GM12878 (cell line): ENCODE measurements at regions not wholly inside any gene's neighbourhood (a gene's known extent, or its start where the extent isn't known, plus 50 kb on each side); places are given as distances from the start of the nearest gene placed in this dataset.

Source experiments
- ATAC-seq: fragments of 200-7000 bp; cut with Tn5 transposase; 3 replicates; pipeline ENCODE4 v1.9.1; 2020; ENCODE audit warnings: mild to moderate bottlenecking, moderate library complexity
- BruUV-seq: library from RNA; stranded (reverse); fragments of 400-500 nt; replicated peaks from 2 replicates; lab custom pipeline; 2021; lab: Mats Ljungman, UMichigan
- CTCF ChIA-PET: fragments of 300-600 bp; sonication (Branson Sonifier 250); formaldehyde crosslinking; extraction: SDS; loops from one replicate; lab custom pipeline; 2021; ENCODE audit warnings: inconsistent platforms; lab: Yijun Ruan, JAX
- POLR2A ChIA-PET: fragments of 350-600 bp; formaldehyde crosslinking; extraction: SDS; loops from one replicate; lab custom pipeline; 2021; ENCODE audit warnings: inconsistent platforms; lab: Charles Lee
- RAD21 ChIA-PET: fragments of 300-600 bp; sonication (Branson Sonifier 250); formaldehyde crosslinking; loops from one replicate; lab custom pipeline; 2023; ENCODE audit warnings: antibody characterized with exemption; ENCODE audit not compliant: unreplicated experiment; lab: Charles Lee
- SMC1A ChIA-PET: fragments of 300-600 bp; sonication (Branson Sonifier 250); formaldehyde crosslinking; loops from one replicate; lab custom pipeline; 2023; ENCODE audit not compliant: unreplicated experiment, uncharacterized antibody; lab: Charles Lee
- DNase-seq: peaks from one replicate; pipeline ENCODE4 v3.0.0-alpha.2; 2011; ENCODE audit warnings: low read depth, low spot score
- FAIRE-seq: peaks from 3 replicates; lab custom pipeline; 2011; peaks lifted over from hg19 to GRCh38; lab: Jason Lieb, UNC
- H2AFZ ChIP-seq: 2 replicates; pipeline ENCODE4 v1.6.0; 2011; ENCODE audit warnings: low read depth, low read length, control low read depth; ENCODE audit not compliant: control insufficient read depth
- H3K27ac ChIP-seq: 2 replicates; pipeline ENCODE4 v1.5.1; 2011; ENCODE audit warnings: control low read depth; ENCODE audit not compliant: control insufficient read depth, insufficient read depth
- H3K27me3 ChIP-seq, 2 experiments: replicated peaks in 1 of 2; 2 replicates each; pipeline versions ENCODE4 v1.6.0 to v1.6.1; 2011; ENCODE audit warnings: low read length in 1 of 2; ENCODE audit not compliant: control insufficient read depth in 2 of 2, insufficient read depth in 2 of 2
- H3K36me3 ChIP-seq, 2 experiments: 2 replicates each; pipeline ENCODE4 v1.5.1; 2011; ENCODE audit warnings: low read length in 1 of 2; ENCODE audit not compliant: control insufficient read depth in 2 of 2, insufficient read depth in 2 of 2
- H3K4me1 ChIP-seq: 2 replicates; pipeline ENCODE4 v1.6.1; 2011; ENCODE audit warnings: mild to moderate bottlenecking, low read length, moderate library complexity, mixed read lengths; ENCODE audit not compliant: control insufficient read depth, insufficient read depth
- H3K4me2 ChIP-seq: 2 replicates; pipeline ENCODE4 v1.6.0; 2011; ENCODE audit warnings: control low read depth; ENCODE audit not compliant: control insufficient read depth, insufficient read depth
- H3K4me3 ChIP-seq: fragments of 200-600 bp; sonication (generic); 2 replicates; pipeline ENCODE4 v1.5.1; 2016
- H3K79me2 ChIP-seq: 2 replicates; pipeline ENCODE4 v1.6.0; 2011; ENCODE audit warnings: low read length; ENCODE audit not compliant: control insufficient read depth, insufficient read depth
- H3K9ac ChIP-seq: 2 replicates; pipeline ENCODE4 v1.8.0; 2011; ENCODE audit warnings: low read length, control low read depth, mixed read lengths; ENCODE audit not compliant: control insufficient read depth, insufficient read depth
- H3K9me3 ChIP-seq: replicated peaks from 3 replicates; pipeline ENCODE4 v1.5.1; 2011; ENCODE audit warnings: mild to moderate bottlenecking, low read length; ENCODE audit not compliant: control insufficient read depth, insufficient read depth
- H4K20me1 ChIP-seq: 2 replicates; pipeline ENCODE4 v1.6.0; 2011; ENCODE audit not compliant: control insufficient read depth, insufficient read depth
- ATF3 ChIP-seq: IDR thresholded peaks from 2 replicates; pipeline ENCODE4 v1.6.1; 2011; ENCODE audit warnings: low read depth, mild to moderate bottlenecking, low read length, moderate library complexity, borderline replicate concordance; ENCODE audit errors: extremely low read depth
- BCL11A ChIP-seq: IDR thresholded peaks from 2 replicates; pipeline ENCODE4 v1.6.1; 2011; ENCODE audit warnings: low read depth, low read length
- DPF2 ChIP-seq: fragments of 450-650 bp; IDR thresholded peaks from 2 replicates; pipeline ENCODE4 v1.6.1; 2017; ENCODE audit warnings: mild to moderate bottlenecking
- EGR1 ChIP-seq, 2 experiments: IDR thresholded peaks; 1 replicate in 1 of 2; 2 replicates in 1 of 2; pipeline ENCODE4 v1.6.1; 2011 to 2012; ENCODE audit warnings: low read depth in 2 of 2, low read length in 2 of 2, borderline replicate concordance in 1 of 2, mild to moderate bottlenecking in 1 of 2, moderate library complexity in 1 of 2
- ETV6 ChIP-seq, 2 experiments: fragments of 450-650 bp in 1 of 2; IDR thresholded peaks in 1 of 2; conservative IDR thresholded peaks in 1 of 2; 2 replicates each; pipeline ENCODE4 v1.6.1; 2014; ENCODE audit warnings: antibody characterized with exemption in 1 of 2, borderline replicate concordance in 1 of 2, low read depth in 1 of 2, mild to moderate bottlenecking in 1 of 2, moderate library complexity in 1 of 2
- GABPA ChIP-seq: IDR thresholded peaks from 2 replicates; pipeline ENCODE4 v1.6.1; 2014; ENCODE audit warnings: antibody characterized with exemption, low read depth, mild to moderate bottlenecking, inconsistent platforms
- GATAD2B ChIP-seq: fragments of 450-650 bp; conservative IDR thresholded peaks from 2 replicates; pipeline ENCODE4 v1.6.1; 2017; ENCODE audit warnings: low read depth, mild to moderate bottlenecking, moderate library complexity
- KLF5 ChIP-seq: fragments of 450-650 bp; IDR thresholded peaks from 2 replicates; pipeline ENCODE4 v1.6.1; 2014; ENCODE audit warnings: mild to moderate bottlenecking; ENCODE audit not compliant: partially characterized antibody
- MEF2B ChIP-seq: fragments of 450-650 bp; IDR thresholded peaks from 2 replicates; pipeline ENCODE4 v1.6.1; 2018; ENCODE audit warnings: mild to moderate bottlenecking, moderate library complexity; ENCODE audit not compliant: partially characterized antibody, poor library complexity, severe bottlenecking
- MTA2 ChIP-seq: fragments of 450-650 bp; IDR thresholded peaks from 2 replicates; pipeline ENCODE4 v1.6.1; 2016; ENCODE audit warnings: low read depth, mild to moderate bottlenecking, moderate library complexity
- NR2C1 ChIP-seq: fragments of 450-650 bp; IDR thresholded peaks from 2 replicates; pipeline ENCODE4 v1.6.1; 2017; ENCODE audit warnings: antibody characterized with exemption, mild to moderate bottlenecking, moderate library complexity
- NRF1 ChIP-seq: conservative IDR thresholded peaks from 2 replicates; pipeline ENCODE4 v1.6.1; 2011; ENCODE audit warnings: mild to moderate bottlenecking, low read depth, low read length, improper control_type of control experiment
- POLR2A ChIP-seq: IDR thresholded peaks from 2 replicates; pipeline ENCODE4 v1.6.1; 2011; ENCODE audit warnings: low read depth, mild to moderate bottlenecking, low read length
- RELA ChIP-seq: fragments of 450-650 bp; IDR thresholded peaks from 2 replicates; pipeline ENCODE4 v1.8.0; 2014; ENCODE audit warnings: borderline replicate concordance; ENCODE audit not compliant: partially characterized antibody
- SKIL ChIP-seq: fragments of 450-650 bp; IDR thresholded peaks from 2 replicates; pipeline ENCODE4 v1.6.1; 2017; ENCODE audit warnings: mild to moderate bottlenecking, low read depth, inconsistent platforms; ENCODE audit not compliant: poor library complexity, severe bottlenecking
- STAT3 ChIP-seq: IDR thresholded peaks from 2 replicates; pipeline ENCODE4 v1.6.1; 2011; ENCODE audit warnings: low read depth, low read length, improper control_type of control experiment
- USF1 ChIP-seq: IDR thresholded peaks from 2 replicates; pipeline ENCODE4 v1.6.1; 2011; ENCODE audit warnings: borderline replicate concordance, low read depth, mild to moderate bottlenecking, moderate library complexity, mixed read lengths, low read length; ENCODE audit not compliant: insufficient read depth; ENCODE audit errors: extremely low read length
- YY1 ChIP-seq: IDR thresholded peaks from 2 replicates; pipeline ENCODE4 v1.6.1; 2011; ENCODE audit warnings: low read depth, mild to moderate bottlenecking, low read length
- ZNF207 ChIP-seq: fragments of 450-650 bp; IDR thresholded peaks from 2 replicates; pipeline ENCODE4 v1.6.1; 2014; ENCODE audit warnings: antibody characterized with exemption, mild to moderate bottlenecking, borderline replicate concordance
- ZZZ3 ChIP-seq: IDR thresholded peaks from 2 replicates; pipeline ENCODE4 v1.6.1; 2011; ENCODE audit warnings: low read depth; ENCODE audit not compliant: control insufficient read depth, insufficient read length
- WGBS: methylation state at CpG from one replicate; pipeline ENCODE4 v1.1.6; 2016; ENCODE audit warnings: low lambda C conversion rate; ENCODE audit not compliant: insufficient replicate concordance, insufficient coverage; ENCODE audit errors: missing lambda C conversion rate; 5-methylcytosine and 5-hydroxymethylcytosine counted together
- in situ Hi-C: fragments of 300-500 bp; cut with MboI; formaldehyde crosslinking; loops from 9 replicates; pipeline ENCODE4 v1.14.3; 2018; ENCODE audit warnings: mixed read lengths
- intact Hi-C: fragments of 100-400 bp; cut with micrococcal nuclease; formaldehyde crosslinking; loops from one replicate; pipeline ENCODE4 v1.14.2; 2022; ENCODE audit not compliant: unreplicated experiment

- TF ChIP-seq ATF3 (no peak), STAT3 (no peak), POLR2A (no peak), NRF1 (no peak), MTA2 (no peak)
Measured at GRCh38 chr15:85869124-85869523, 74.4 kb upstream of the KLHL25 start (continued).

GRCh38 chr15:85870216-85871014, 75.7 kb upstream of the KLHL25 start:
- SMC1A ChIA-PET = no interaction called here
- H3K79me2 ChIP-seq = no peaks in the 10 kb centered on the region
- H4K20me1 ChIP-seq = no peaks in the 10 kb centered on the region
- H3K4me3 ChIP-seq = no peak overlapping the region
- DNase-seq (no peak), FAIRE-seq (no peak)
- POLR2A ChIA-PET = interaction anchor here (0.5 kb wide), 1 partner anchor 17 kb away, joined by 3 read pairs; no protein-coding TSS in a partner anchor
- BruUV-seq = no TSS peak
- CTCF ChIA-PET = no interaction called here
- H3K4me2 ChIP-seq = no peak overlapping the region
- 55% methylated on average over 10 of the region's 10 CpGs for WGBS
- TF ChIP-seq BCL11A (no peak), ZZZ3 (no peak), RELA (no peak), SKIL (no peak), NRF1 (no peak), MEF2B (no peak), DPF2 (no peak), ETV6 (conservative IDR thresholded peaks at IDR 0.05 in 1 of 2, IDR thresholded peaks at IDR 0.05 in 1 of 2; ENCODE audit: borderline replicate concordance in 1 of 2, low read depth in 1 of 2) (no peak), USF1 (no peak), EGR1 (IDR thresholded peaks at IDR 0.05; ENCODE audit: borderline replicate concordance in 1 of 2, low read depth in 2 of 2, low read length in 2 of 2) (no peak), YY1 (no peak), NR2C1 (no peak), GABPA (no peak), STAT3 (no peak), KLF5 (no peak), ZNF207 (no peak), GATAD2B (no peak)
- TF ChIP-seq, all 136 proteins: peak for 0
- no peak overlapping the region for H3K27ac ChIP-seq
- no peaks in the 10 kb centered on the region for H3K36me3 ChIP-seq
- no peak for ATAC-seq
- peaks cover 0 to 2% of the 10 kb centered on the region in 2 experiments; a peak in 1 of 4 replicates for H3K27me3 ChIP-seq
- RAD21 ChIA-PET = no interaction called here
- no peak overlapping the region for H3K9ac ChIP-seq
- H3K4me1 ChIP-seq = no peaks in the 10 kb centered on the region
- no peaks in the 10 kb centered on the region for H3K9me3 ChIP-seq
- intact Hi-C loops (no loop called here), in situ Hi-C loops (no loop called here)
- no peak overlapping the region for H2AFZ ChIP-seq
